GM18505 (cell line): ENCODE measurements at regions not wholly inside any gene's neighbourhood (a gene's known extent, or its start where the extent isn't known, plus 50 kb on each side); places are given as distances from the start of the nearest gene placed in this dataset.

ENCODE experiments used
- ATAC-seq: cut with Tn5 transposase; IDR thresholded peaks from one replicate; pipeline ENCODE4 v1.9.1; 2021; ENCODE audit not compliant: unreplicated experiment
- POLR2A ChIP-seq: IDR thresholded peaks from 4 replicates; pipeline ENCODE4 v1.6.1; 2011; ENCODE audit warnings: borderline replicate concordance; ENCODE audit not compliant: insufficient read depth, insufficient read length; ENCODE audit errors: extremely low read depth

GRCh38 chr2:219772697-219773096 is 145.3 kb downstream of the SLC4A3 start:
- no peak for ATAC-seq
- TF ChIP-seq POLR2A = no peak

- no peak for ATAC-seq
- TF ChIP-seq POLR2A = no peak
Measured at GRCh38 chr2:219775506-219775905, 148.1 kb downstream of the SLC4A3 start.

- no peak for TF ChIP-seq POLR2A
- no peak for ATAC-seq
Measured at GRCh38 chr2:219777388-219777787, 150.0 kb downstream of the SLC4A3 start.

- ATAC-seq = no peak
- TF ChIP-seq POLR2A = no peak
Measured at GRCh38 chr2:219778189-219778588, 150.8 kb downstream of the SLC4A3 start.

- no peak for ATAC-seq
Measured at GRCh38 chr2:219782737-219783348, 155.4 kb downstream of the SLC4A3 start.

GRCh38 chr2:219783359-219783975 is 156.0 kb downstream of the SLC4A3 start:
- ATAC-seq = no peak
- TF ChIP-seq POLR2A = no peak

More at GRCh38 chr2:219782737-219783348, 155.4 kb downstream of the SLC4A3 start:
- TF ChIP-seq POLR2A = no peak

GRCh38 chr2:219784178-219784577 is 156.7 kb downstream of the SLC4A3 start:
- no peak for ATAC-seq
- TF ChIP-seq POLR2A = no peak

- TF ChIP-seq POLR2A = no peak
- ATAC-seq = no peak
Measured at GRCh38 chr2:219789476-219789875, 162.0 kb downstream of the SLC4A3 start.

GRCh38 chr2:219792446-219792845 is 165.0 kb downstream of the SLC4A3 start:
- ATAC-seq = no peak
- TF ChIP-seq POLR2A = no peak

- ATAC-seq = no peak
- TF ChIP-seq POLR2A = no peak
Measured at GRCh38 chr2:219798430-219798829, 171.0 kb downstream of the SLC4A3 start.

GRCh38 chr2:219803294-219803693 is 175.9 kb downstream of the SLC4A3 start:
- TF ChIP-seq POLR2A = no peak
- no peak for ATAC-seq

GRCh38 chr2:219810895-219811294 is 183.5 kb downstream of the SLC4A3 start:
- no peak for TF ChIP-seq POLR2A
- no peak for ATAC-seq

- TF ChIP-seq POLR2A = no peak
- no peak for ATAC-seq
Measured at GRCh38 chr2:219812672-219813071, 185.2 kb downstream of the SLC4A3 start.

- TF ChIP-seq POLR2A = no peak
- ATAC-seq = no peak
Measured at GRCh38 chr2:219820767-219821166, 193.3 kb downstream of the SLC4A3 start.
